Motor neuron (in vitro differentiated cells): ENCODE measurements at regions not wholly inside any gene's neighbourhood (a gene's known extent, or its start where the extent isn't known, plus 50 kb on each side); places are given as distances from the start of the nearest gene placed in this dataset.
A peak's percentile ranks its signal among the peaks of the same experiment; 100 is the strongest.
"Not testable (repeated sequence)": the region's sequence is repeated elsewhere in the genome, so short reads cannot be mapped to it uniquely, and the experiment has no call there.

Experiments used
- ATAC-seq, 8 experiments: fragments of 200-7000 bp; cut with Tn5 transposase; replicated peaks in 6 of 8; 2 replicates each; pipeline ENCODE4 v1.8.0; 2021; ENCODE audit warnings: mild to moderate bottlenecking in 8 of 8, moderate library complexity in 8 of 8
- H3K27ac ChIP-seq, 2 donors: fragments of 250-450 bp; sonication (Bioruptor Pico); 2 replicates each; pipeline ENCODE4 v1.9.0; 2021; ENCODE audit warnings: antibody characterized with exemption in 2 of 2, mild to moderate bottlenecking in 2 of 2, moderate library complexity in 1 of 2
- H3K4me1 ChIP-seq, 2 donors: fragments of 250-450 bp; sonication (Bioruptor Pico); replicated peaks in 1 of 2; 2 replicates each; pipeline ENCODE4 v1.6.1; 2021; ENCODE audit warnings: antibody characterized with exemption in 2 of 2, mild to moderate bottlenecking in 2 of 2, moderate library complexity in 1 of 2
- H3K4me3 ChIP-seq, 5 donors: fragments of 250-450 bp; sonication (Bioruptor Pico); 2 replicates each; pipeline ENCODE4 v1.9.0; 2021; ENCODE audit warnings: antibody characterized with exemption in 5 of 5, mild to moderate bottlenecking in 5 of 5, moderate library complexity in 4 of 5
- WGBS, 10 experiments: fragments of 450-650 bp; shearing (Covaris generic); methylation state at CpG; one replicate each; pipeline ENCODE4 v1.0.0; 2022; 5-methylcytosine and 5-hydroxymethylcytosine counted together
- in situ Hi-C, 9 experiments: fragments of 400-800 bp; cut with MboI; loops; one replicate each; pipeline ENCODE4 v1.15.0; 2021; ENCODE audit warnings: low sequenced_read_pairs in 9 of 9, low pct_unique_long_range_greater_than_20kb in 2 of 9; ENCODE audit not compliant: unreplicated experiment in 9 of 9

DNA sequence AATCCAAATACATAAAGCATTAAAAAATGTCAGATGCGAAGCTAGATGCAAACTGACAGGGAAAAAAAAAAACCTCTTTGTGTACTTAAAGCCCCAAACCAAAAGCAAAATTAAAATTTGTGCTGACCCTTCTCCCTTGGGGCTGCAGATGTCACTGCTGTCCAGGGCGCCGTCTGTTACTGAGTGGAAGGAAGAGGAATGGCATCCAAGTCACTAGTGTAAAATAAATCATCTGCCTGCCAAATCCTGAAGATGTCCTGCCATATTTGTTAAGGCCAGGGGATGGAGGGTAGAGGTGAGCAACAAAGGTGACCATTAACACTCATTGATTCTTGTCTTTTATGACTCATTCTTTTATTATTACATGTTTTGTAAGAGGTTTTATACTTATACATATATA lies 126.6 kb upstream of the ERV3-1 start:
- in situ Hi-C loops, H3K27ac ChIP-seq, H3K4me1 ChIP-seq, H3K4me3 ChIP-seq: not testable (repeated sequence)
- no CpG with 5 or more reads among the region's 3 CpGs for WGBS, 10 experiments
- peak in 1 of 8 experiments; percentile 26 for ATAC-seq

DNA sequence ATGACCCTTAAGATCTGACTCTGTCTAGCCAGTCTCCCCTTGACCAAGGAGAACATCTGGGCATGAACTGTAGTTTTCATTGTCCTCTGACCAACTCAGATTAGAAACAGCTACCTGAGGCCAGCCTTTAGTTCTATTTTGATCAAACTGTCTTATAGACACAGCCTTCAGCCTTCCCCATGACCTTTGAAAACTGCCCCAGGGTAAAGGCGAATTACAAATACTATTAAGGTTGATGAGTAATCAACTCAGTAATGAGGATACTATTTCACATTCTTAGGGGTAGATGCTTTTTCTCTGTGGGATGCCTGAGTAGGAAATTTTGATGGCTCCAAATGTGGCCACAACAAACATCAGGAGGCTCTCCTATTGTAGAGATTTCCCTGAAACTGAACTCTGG lies 125.8 kb upstream of the ERV3-1 start:
- H3K4me3 ChIP-seq, H3K4me1 ChIP-seq, in situ Hi-C loops, H3K27ac ChIP-seq: not testable (repeated sequence)
- WGBS, 10 experiments: no CpG with 5 or more reads among the region's 1 CpG
- ATAC-seq: peak in 1 of 8 experiments; percentile 39

DNA sequence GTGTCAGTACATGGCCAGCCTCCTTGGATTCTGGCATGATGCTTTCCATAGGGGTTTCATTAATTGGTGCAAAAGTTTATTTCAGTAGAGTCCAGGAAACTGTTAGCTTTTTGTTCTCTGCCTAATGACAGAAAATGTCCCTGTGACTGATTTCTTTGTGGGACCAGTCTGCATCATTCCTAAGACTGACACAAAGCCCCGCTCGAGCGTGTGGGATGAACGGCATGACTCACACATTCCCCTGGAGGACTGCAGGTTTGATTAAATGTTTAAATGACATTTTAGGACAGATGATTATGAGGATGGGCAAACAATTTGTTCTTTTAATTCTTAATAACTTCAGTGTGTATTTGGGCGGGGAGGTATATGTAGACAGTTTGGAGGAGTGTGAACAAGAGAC lies 120.9 kb upstream of the ERV3-1 start:
- H3K27ac ChIP-seq, in situ Hi-C loops, H3K4me3 ChIP-seq, H3K4me1 ChIP-seq: not testable (repeated sequence)
- peak in 5 of 8 experiments; percentile 23 to 69 (median 44) for ATAC-seq
- WGBS, 10 experiments: no CpG with 5 or more reads among the region's 5 CpGs

DNA sequence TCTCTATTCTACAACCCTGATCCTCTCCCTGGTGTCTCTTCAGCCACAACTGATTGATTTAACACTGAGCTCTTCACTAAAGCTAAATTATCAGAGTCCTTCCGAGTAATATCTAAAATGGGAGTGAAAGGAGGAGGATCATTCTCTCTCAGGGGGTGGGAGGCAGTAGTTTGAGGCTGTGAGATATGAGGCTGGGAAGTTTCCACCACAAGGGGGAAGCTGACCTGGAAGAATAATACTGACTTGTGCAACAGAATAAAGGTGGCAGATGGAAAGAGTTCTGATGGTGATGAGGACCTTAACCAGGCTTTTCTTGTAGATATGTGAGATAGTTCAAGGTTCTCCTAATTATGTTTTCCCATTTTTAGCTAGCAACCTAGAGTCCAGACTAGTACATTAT lies 118.1 kb upstream of the ERV3-1 start:
- H3K4me3 ChIP-seq, H3K4me1 ChIP-seq, in situ Hi-C loops, ATAC-seq, H3K27ac ChIP-seq: not testable (repeated sequence)
- no CpG with 5 or more reads among the region's 1 CpG for WGBS, 10 experiments

DNA sequence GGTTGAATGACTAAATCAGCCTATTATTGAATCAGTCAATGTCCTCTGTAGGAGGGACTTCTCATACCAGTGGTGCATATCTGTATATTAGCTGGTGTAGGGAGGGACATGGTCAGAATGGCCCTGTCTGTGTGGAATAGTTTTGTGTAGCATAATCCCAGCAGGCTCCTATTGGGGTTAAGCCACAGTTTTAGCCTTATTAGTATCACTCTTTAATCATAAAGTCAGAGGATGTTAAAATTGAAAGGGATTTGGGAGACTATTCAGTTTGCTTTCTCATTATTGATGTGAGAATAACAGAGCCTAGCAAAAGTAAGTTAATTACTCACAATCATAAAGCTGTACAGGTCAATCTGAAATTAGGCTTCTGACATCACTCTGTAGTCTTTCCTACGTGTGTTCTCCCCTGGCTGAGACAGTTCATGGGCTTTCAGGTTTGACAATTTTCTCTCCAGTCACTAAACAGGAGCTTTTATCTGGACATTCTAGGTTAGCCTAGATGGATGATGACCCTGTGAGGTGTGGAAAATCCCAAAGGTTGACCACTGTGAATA lies 99.2 kb upstream of the ERV3-1 start:
- in situ Hi-C loops, H3K27ac ChIP-seq, H3K4me1 ChIP-seq, ATAC-seq, H3K4me3 ChIP-seq: not testable (repeated sequence)
- 33 to 100% (median 93%) methylated on average over 1 of the region's 1 CpG; no CpG with 5 or more reads in 6 of the 10 experiments for WGBS, 10 experiments

DNA sequence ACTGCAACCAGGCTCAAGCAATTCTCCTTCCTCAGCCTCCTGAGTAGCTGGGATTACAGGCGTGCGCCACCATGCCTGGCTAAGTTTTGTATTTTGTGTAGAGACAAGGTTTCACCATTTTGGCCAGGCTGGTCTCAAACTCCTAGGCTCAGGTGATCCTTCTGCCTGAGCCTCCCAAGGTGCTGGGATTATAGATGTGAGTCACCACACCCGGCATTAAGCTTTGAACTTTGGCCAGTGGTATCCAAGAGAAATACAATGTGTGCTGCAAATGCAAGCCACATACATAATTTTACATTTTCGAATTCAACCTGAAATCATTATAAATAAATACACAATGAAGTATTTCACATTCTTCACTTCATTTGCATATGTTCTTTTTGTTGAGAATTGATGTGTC lies 94.0 kb upstream of the ERV3-1 start:
- ATAC-seq: peak in 2 of 8 experiments; percentile 20 to 29
- WGBS, 10 experiments: 100% methylated on average over 1 of the region's 4 CpGs; no CpG with 5 or more reads in 8 of the 10 experiments
- H3K27ac ChIP-seq, H3K4me3 ChIP-seq, H3K4me1 ChIP-seq, in situ Hi-C loops: not testable (repeated sequence)

DNA sequence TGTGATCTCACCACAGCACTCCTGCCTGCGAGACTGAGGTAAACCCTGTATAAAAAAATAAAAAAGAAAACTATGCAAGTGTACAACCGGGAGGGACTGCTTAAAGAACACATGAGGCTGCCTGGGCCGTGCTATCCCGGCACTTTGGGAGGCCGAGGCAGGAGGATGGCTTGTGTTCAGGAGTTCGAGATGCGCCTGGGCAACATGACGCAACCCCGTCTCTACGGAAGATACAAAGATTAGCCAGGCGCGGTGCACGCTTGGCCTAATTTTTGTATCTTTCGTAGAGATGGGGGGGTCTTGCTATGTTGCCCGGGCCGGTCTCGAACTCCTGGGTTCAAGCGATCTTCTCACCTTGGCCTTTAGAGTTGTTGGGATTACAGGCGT lies 75.2 kb upstream of the ERV3-1 start:
- in situ Hi-C loops: not testable (repeated sequence)
- H3K4me3 ChIP-seq: peak overlapping the region in 1 of 5 donors; percentile 98
- 60% methylated on average over 1 of the region's 19 CpGs; no CpG with 5 or more reads in 9 of the 10 experiments for WGBS, 10 experiments

DNA sequence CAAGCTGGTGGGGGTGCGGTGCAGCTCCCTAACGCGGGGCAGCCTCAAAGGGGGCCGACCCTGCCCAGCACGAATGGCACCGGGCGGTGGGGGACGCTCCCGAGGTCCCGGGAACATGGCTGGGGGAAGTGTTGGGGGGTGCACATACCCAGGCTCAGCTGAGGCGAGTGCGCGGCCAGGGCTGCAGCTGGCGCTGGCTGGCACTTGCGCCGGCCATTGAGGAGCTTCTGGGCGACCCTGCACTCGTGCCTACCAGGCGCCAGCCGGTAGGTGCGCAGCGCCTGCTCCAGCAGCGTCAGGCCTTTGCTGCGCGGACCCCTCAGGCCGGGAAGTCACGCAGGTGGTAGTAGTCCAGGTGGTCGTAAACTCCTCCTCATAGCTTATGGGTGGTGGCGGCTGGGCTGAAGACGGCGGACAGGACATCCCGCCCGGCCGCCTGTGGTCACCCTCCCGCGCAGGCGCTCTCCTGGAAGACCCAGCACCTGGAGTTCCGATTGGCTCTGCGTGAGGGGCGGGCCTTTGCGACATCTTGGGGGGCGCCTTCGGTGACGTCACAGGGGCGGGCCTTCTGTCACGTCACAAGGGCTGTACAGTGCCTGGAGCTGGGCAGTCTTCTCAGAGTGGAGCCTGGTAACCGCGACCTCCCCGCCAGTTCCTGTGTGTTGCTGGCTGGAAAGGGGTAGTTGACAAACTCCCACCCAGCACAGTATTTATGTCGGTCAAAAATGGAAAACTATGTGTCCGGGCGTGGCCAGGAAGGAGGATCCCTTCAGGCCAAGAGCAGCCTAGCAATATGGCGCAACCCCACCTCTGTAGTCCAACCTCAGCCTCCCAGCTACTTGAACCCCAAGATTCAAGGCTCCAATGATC lies 74.5 kb upstream of the ERV3-1 start:
- ATAC-seq: peak in 7 of 8 experiments; percentile 26 to 99 (median 97)
- peak overlapping the region in 4 of 5 donors; percentile 19 to 98 (median 58) for H3K4me3 ChIP-seq
- peak overlapping the region in 1 of 2 donors; percentile 59 for H3K27ac ChIP-seq
- H3K4me1 ChIP-seq, in situ Hi-C loops: not testable (repeated sequence)
- 92% methylated on average over 2 of the region's 53 CpGs; no CpG with 5 or more reads in 9 of the 10 experiments for WGBS, 10 experiments

More for the DNA sequence above, 75.2 kb upstream of the ERV3-1 start:
- H3K27ac ChIP-seq, ATAC-seq, H3K4me1 ChIP-seq: not testable (repeated sequence)

DNA sequence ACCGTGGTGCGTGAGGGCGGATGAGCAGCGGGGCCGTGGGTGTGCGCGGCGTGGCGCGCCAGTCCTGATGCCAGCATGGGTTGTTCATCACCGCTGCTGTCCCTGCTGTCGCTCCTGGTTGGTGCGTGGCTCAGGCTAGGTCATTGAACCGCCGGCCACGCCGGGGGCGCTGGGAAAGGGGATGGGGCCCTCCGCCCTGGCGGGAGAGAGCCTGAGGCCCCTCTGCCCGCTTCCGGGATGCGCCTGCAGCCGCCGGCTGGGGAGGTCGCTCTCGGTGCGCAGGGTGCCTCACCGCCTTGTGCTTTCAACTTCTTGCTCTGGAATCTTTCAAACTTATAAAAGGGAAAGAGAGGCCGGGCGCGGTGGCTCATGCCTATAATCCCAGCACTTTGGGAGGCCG lies 68.5 kb upstream of the ERV3-1 start:
- no CpG with 5 or more reads among the region's 33 CpGs for WGBS, 10 experiments
- H3K27ac ChIP-seq, H3K4me1 ChIP-seq, in situ Hi-C loops, ATAC-seq, H3K4me3 ChIP-seq: not testable (repeated sequence)

DNA sequence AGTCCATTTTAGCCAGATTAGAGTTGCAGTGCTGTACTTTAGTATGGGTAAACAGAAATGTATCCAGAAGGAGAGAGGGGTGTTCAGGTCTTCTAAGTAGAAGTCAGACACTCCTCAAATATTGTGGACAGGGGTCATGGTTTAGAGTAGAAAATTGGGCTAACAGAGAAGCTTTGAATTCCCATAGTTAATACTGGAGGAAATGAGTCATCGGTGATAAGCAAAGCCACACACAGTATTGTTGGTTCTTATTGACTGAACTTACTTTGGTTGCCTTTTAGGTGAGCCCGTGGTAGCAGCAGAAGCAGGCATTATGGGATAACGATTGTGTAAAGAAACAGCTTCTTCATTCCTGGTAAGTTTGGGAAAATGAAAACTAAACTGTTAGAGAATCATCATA lies 66.7 kb upstream of the ERV3-1 start:
- H3K4me3 ChIP-seq, H3K4me1 ChIP-seq, in situ Hi-C loops, H3K27ac ChIP-seq: not testable (repeated sequence)
- peak in 1 of 8 experiments; percentile 18 for ATAC-seq
- WGBS, 10 experiments: no CpG with 5 or more reads among the region's 3 CpGs

DNA sequence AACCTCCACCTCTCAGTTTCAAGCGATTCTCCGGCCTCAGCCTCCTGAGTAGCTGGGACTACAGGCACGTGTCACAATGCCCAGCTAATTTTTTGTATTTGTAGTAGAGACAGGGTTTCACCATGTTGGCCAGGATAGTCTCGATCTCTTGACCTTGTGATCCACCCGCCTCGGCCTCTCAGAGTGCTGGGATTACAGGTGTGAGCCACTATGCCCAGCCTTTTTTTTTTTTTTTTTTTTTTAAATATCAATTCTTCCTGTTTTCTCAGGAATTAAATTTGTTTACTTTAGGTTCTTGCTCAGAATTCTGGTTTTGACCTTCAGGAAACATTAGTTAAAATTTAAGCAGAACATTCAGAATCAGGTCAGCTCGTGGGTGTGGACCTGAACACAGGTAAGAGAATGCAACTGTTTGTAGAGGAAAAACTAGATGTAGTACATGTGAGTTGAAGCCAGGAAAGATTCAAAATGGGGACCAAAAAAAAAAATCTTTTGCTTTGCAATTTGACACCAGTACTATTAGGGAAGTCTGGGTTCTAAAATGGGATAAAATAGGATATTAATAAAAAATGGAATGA lies 65.5 kb upstream of the ERV3-1 start:
- H3K4me1 ChIP-seq, H3K27ac ChIP-seq, H3K4me3 ChIP-seq, ATAC-seq, in situ Hi-C loops: not testable (repeated sequence)
- WGBS, 10 experiments: 96 to 100% (median 100%) methylated on average over 1 to 5 of the region's 7 CpGs; no CpG with 5 or more reads in 4 of the 10 experiments

DNA sequence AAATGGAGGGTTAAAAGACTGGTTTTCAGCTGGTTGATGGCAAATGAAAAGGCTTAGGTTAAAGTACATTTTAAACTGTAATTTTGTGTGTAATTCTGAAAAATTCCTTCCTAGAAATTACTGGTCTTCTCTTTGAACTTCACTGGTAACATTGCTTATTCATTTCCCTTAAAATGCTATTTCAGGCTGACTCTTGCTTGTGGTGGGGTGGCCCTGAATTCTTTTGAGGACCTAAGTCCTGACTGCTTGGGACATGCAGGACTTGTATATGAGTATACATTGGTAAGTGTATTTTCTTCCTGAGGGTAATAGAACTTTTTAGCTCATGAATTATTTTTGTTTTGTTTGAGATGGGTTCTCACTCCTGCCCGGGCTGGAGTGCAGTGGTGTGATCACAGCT lies 63.0 kb upstream of the ERV3-1 start:
- H3K4me3 ChIP-seq, H3K27ac ChIP-seq, H3K4me1 ChIP-seq, in situ Hi-C loops, ATAC-seq: not testable (repeated sequence)
- no CpG with 5 or more reads among the region's 1 CpG for WGBS, 10 experiments

DNA sequence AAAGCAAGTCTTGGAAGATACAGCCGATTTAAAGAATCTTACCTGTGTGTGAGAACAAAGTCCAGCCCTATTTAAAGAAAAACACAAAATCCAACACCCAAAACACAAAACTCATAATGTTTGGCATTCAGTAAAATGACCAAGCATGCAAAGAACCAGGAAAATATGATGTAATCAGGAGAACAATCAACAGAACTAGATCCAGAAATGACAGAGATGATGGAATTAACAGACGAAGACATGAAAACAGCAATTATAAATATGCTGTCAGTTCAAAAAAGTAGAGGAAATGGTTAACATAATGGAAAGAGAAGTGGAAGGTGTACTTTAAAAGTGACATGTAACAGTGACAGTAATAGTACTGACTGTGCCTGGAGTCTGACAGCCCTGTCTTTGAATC lies 56.1 kb upstream of the ERV3-1 start:
- H3K4me3 ChIP-seq, H3K27ac ChIP-seq, H3K4me1 ChIP-seq, ATAC-seq, in situ Hi-C loops: not testable (repeated sequence)
- 50 to 100% (median 78%) methylated on average over 1 to 2 of the region's 2 CpGs; no CpG with 5 or more reads in 5 of the 10 experiments for WGBS, 10 experiments
